NB4 (cell line): ENCODE measurements at regions not wholly inside any gene's neighbourhood (a gene's known extent, or its start where the extent isn't known, plus 50 kb on each side); places are given as distances from the start of the nearest gene placed in this dataset.

Experiments used
- TF ChIP-seq, protein P1 (sequence below): IDR thresholded peaks from 2 replicates; pipeline ENCODE4 v1.6.1; 2011; ENCODE audit warnings: low read depth, low read length
- TF ChIP-seq, protein P2 (sequence below): IDR thresholded peaks from one replicate; pipeline ENCODE4 v1.5.1; 2012; ENCODE audit warnings: low read depth, low read length

DNA sequence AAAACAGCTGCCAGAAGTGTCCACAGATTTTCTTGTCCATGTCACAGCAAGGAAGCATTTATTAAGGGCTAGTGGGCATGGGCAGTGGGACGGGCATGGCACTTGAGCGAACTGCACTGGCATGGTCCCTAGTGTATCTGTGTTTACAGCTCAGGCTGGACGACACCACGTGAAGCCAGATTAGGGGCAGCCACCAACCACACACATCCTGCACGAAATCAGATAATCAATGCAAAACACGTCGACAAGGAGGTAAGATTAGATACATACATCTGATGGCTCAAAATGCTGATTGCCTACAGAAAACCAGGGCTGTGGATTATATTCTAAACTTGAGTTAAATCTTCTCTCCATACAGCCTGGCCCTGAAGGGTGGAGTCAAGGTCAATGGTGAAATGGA, 103.8 kb upstream of the ATP6AP2 start:
- TF ChIP-seq, protein P1, sequence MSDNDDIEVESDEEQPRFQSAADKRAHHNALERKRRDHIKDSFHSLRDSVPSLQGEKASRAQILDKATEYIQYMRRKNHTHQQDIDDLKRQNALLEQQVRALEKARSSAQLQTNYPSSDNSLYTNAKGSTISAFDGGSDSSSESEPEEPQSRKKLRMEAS, result no peak
- TF ChIP-seq, protein P2, sequence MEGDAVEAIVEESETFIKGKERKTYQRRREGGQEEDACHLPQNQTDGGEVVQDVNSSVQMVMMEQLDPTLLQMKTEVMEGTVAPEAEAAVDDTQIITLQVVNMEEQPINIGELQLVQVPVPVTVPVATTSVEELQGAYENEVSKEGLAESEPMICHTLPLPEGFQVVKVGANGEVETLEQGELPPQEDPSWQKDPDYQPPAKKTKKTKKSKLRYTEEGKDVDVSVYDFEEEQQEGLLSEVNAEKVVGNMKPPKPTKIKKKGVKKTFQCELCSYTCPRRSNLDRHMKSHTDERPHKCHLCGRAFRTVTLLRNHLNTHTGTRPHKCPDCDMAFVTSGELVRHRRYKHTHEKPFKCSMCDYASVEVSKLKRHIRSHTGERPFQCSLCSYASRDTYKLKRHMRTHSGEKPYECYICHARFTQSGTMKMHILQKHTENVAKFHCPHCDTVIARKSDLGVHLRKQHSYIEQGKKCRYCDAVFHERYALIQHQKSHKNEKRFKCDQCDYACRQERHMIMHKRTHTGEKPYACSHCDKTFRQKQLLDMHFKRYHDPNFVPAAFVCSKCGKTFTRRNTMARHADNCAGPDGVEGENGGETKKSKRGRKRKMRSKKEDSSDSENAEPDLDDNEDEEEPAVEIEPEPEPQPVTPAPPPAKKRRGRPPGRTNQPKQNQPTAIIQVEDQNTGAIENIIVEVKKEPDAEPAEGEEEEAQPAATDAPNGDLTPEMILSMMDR, result no peak
